Liver (tissue), 8 donors: ENCODE measurements at regions not wholly inside any gene's neighbourhood (a gene's known extent, or its start where the extent isn't known, plus 50 kb on each side); places are given as distances from the start of the nearest gene placed in this dataset.

Experiments used
- DNase-seq: peaks from one replicate; pipeline ENCODE4 v3.0.0-alpha.2; 2017; ENCODE audit warnings: low spot score
- H3K27ac ChIP-seq, 2 donors: one replicate each; pipeline ENCODE4 v1.7.0; 2013; ENCODE audit warnings: inconsistent platforms in 2 of 2, low read length in 2 of 2, control low read depth in 1 of 2, low read depth in 1 of 2, mild to moderate bottlenecking in 1 of 2
- H3K27me3 ChIP-seq, 4 donors: one replicate each; pipeline versions ENCODE4 v1.6.1 to v1.7.0; 2013; ENCODE audit warnings: low read length in 3 of 4, inconsistent platforms in 1 of 4, mild to moderate bottlenecking in 1 of 4, moderate library complexity in 1 of 4; ENCODE audit not compliant: control insufficient read depth in 4 of 4, insufficient read depth in 4 of 4
- H3K36me3 ChIP-seq, 4 donors: one replicate each; pipeline versions ENCODE4 v1.6.1 to v1.7.0; 2013; ENCODE audit warnings: low read length in 3 of 4, mild to moderate bottlenecking in 3 of 4, low read depth in 1 of 4, moderate library complexity in 1 of 4; ENCODE audit not compliant: control insufficient read depth in 4 of 4, insufficient read depth in 3 of 4
- H3K4me1 ChIP-seq, 4 donors: one replicate each; pipeline versions ENCODE4 v1.6.1 to v1.7.0; 2013; ENCODE audit warnings: low read length in 3 of 4, mild to moderate bottlenecking in 3 of 4, moderate library complexity in 1 of 4; ENCODE audit not compliant: control insufficient read depth in 4 of 4, insufficient read depth in 4 of 4
- H3K4me3 ChIP-seq, 3 donors: one replicate each; pipeline versions ENCODE4 v1.6.1 to v1.7.0; 2013; ENCODE audit warnings: low read length in 3 of 3, control low read depth in 1 of 3, low read depth in 1 of 3, mild to moderate bottlenecking in 1 of 3
- H3K9ac ChIP-seq, 2 donors: one replicate each; pipeline ENCODE4 v1.7.0; 2013; ENCODE audit warnings: low read length in 2 of 2, mild to moderate bottlenecking in 2 of 2, moderate library complexity in 2 of 2, control low read depth in 1 of 2, low read depth in 1 of 2
- H3K9me3 ChIP-seq, 4 donors: one replicate each; pipeline versions ENCODE4 v1.6.1 to v1.7.0; 2013; ENCODE audit warnings: low read length in 3 of 4; ENCODE audit not compliant: control insufficient read depth in 4 of 4
- ATF3 ChIP-seq: IDR thresholded peaks from 2 replicates; pipeline ENCODE4 v1.6.1; 2016; ENCODE audit warnings: antibody characterized with exemption
- EGR1 ChIP-seq, 2 donors: IDR thresholded peaks; 2 replicates each; pipeline ENCODE4 v1.6.1; 2016 to 2018; ENCODE audit warnings: antibody characterized with exemption in 2 of 2, low read depth in 2 of 2
- FOXA1 ChIP-seq: IDR thresholded peaks from 2 replicates; pipeline ENCODE4 v1.6.1; 2016; ENCODE audit warnings: antibody characterized with exemption
- FOXA2 ChIP-seq: IDR thresholded peaks from 2 replicates; pipeline ENCODE4 v1.6.1; 2016; ENCODE audit warnings: antibody characterized with exemption
- GABPA ChIP-seq, 2 donors: IDR thresholded peaks in 1 of 2; conservative IDR thresholded peaks in 1 of 2; 2 replicates each; pipeline ENCODE4 v1.6.1; 2016; ENCODE audit warnings: antibody characterized with exemption in 2 of 2, mild to moderate bottlenecking in 1 of 2, moderate library complexity in 1 of 2
- HNF4A ChIP-seq, 2 donors: conservative IDR thresholded peaks; 2 replicates each; pipeline ENCODE4 v1.6.1; 2016; ENCODE audit warnings: antibody characterized with exemption in 2 of 2, mild to moderate bottlenecking in 2 of 2
- HNF4G ChIP-seq: IDR thresholded peaks from 2 replicates; pipeline ENCODE4 v1.6.1; 2016; ENCODE audit warnings: antibody characterized with exemption
- JUND ChIP-seq, 2 donors: IDR thresholded peaks; 2 replicates each; pipeline ENCODE4 v1.6.1; 2016; ENCODE audit warnings: antibody characterized with exemption in 2 of 2
- NR2F2 ChIP-seq: IDR thresholded peaks from 2 replicates; pipeline ENCODE4 v1.6.1; 2016; ENCODE audit warnings: antibody characterized with exemption
- RAD21 ChIP-seq, 2 donors: IDR thresholded peaks; 2 replicates each; pipeline ENCODE4 v1.6.1; 2016; ENCODE audit warnings: antibody characterized with exemption in 2 of 2, mild to moderate bottlenecking in 2 of 2
- RXRA ChIP-seq, 2 donors: IDR thresholded peaks; 2 replicates each; pipeline ENCODE4 v1.6.1; 2017 to 2018; ENCODE audit warnings: antibody characterized with exemption in 2 of 2, mild to moderate bottlenecking in 1 of 2
- SP1 ChIP-seq: IDR thresholded peaks from 2 replicates; pipeline ENCODE4 v1.6.1; 2018; ENCODE audit warnings: antibody characterized with exemption, mild to moderate bottlenecking
- TAF1 ChIP-seq: conservative IDR thresholded peaks from 2 replicates; pipeline ENCODE4 v1.6.1; 2016; ENCODE audit warnings: antibody characterized with exemption, mild to moderate bottlenecking
- YY1 ChIP-seq: IDR thresholded peaks from 2 replicates; pipeline ENCODE4 v1.6.1; 2016; ENCODE audit warnings: antibody characterized with exemption, mild to moderate bottlenecking
- ZBTB33 ChIP-seq: IDR thresholded peaks from 2 replicates; pipeline ENCODE4 v1.6.1; 2016; ENCODE audit warnings: antibody characterized with exemption
- WGBS: extraction: QIAGEN DNeasy Blood & Tissue Kit; methylation state at CpG from one replicate; pipeline ENCODE4 v1.1.7; 2013; 5-methylcytosine and 5-hydroxymethylcytosine counted together
- TF ChIP-seq, protein P1 (sequence below): fragments of 150-350 bp; IDR thresholded peaks from 2 replicates; pipeline ENCODE4 v1.5.1; 2017; ENCODE audit warnings: improper control_type of control experiment, low read depth, low read length; ENCODE audit not compliant: missing input control
- TF ChIP-seq, protein P2 (sequence below): IDR thresholded peaks from 2 replicates; pipeline ENCODE4 v1.6.1; 2016; ENCODE audit warnings: antibody characterized with exemption
- TF ChIP-seq, protein P3 (sequence below): IDR thresholded peaks from 2 replicates; pipeline ENCODE4 v1.6.1; 2016; ENCODE audit warnings: antibody characterized with exemption, mild to moderate bottlenecking
- donor health status: healthy.
- donor health status: healthy.
- donor health status: healthy.
- donor health status: healthy.
- donor health status: healthy.

GRCh38 chr3:102686792-102687191 is 252.0 kb downstream of the ZPLD1 start:
- no peaks in the 10 kb centered on the region for H3K4me1 ChIP-seq
- H3K36me3 ChIP-seq, result no peaks in the 10 kb centered on the region
- 90% methylated on average over 2 of the region's 2 CpGs for WGBS
- H3K9me3 ChIP-seq, result no peaks in the 10 kb centered on the region
- no peak overlapping the region for H3K4me3 ChIP-seq
- H3K9ac ChIP-seq, result no peak overlapping the region
- TF ChIP-seq YY1 (no peak), SP1 (no peak)
- no peaks in the 10 kb centered on the region for H3K27me3 ChIP-seq
- no peak for DNase-seq
- H3K27ac ChIP-seq, result no peak overlapping the region

- DNase-seq, result no peak
- Histone ChIP-seq H3K9ac (no peak overlapping the region), H3K36me3 (no peaks in the 10 kb centered on the region), H3K9me3 (peaks cover 0 to 4% (median 1%) of the 10 kb centered on the region in 4 donors), H3K27me3 (no peaks in the 10 kb centered on the region), H3K4me1 (no peaks in the 10 kb centered on the region), H3K4me3 (no peak overlapping the region), H3K27ac (no peak overlapping the region)
- TF ChIP-seq FOXA2, result no peak
- WGBS, result 86% methylated on average over 4 of the region's 4 CpGs
Observed at GRCh38 chr3:102687851-102688555, 253.2 kb downstream of the ZPLD1 start.

GRCh38 chr3:102688556-102688930 is 253.7 kb downstream of the ZPLD1 start:
- WGBS, result 94% methylated on average over 1 of the region's 1 CpG
- Histone ChIP-seq H3K36me3 (no peaks in the 10 kb centered on the region), H3K4me1 (no peaks in the 10 kb centered on the region), H3K27me3 (no peaks in the 10 kb centered on the region), H3K9me3 (peaks cover 0 to 4% (median 1%) of the 10 kb centered on the region in 4 donors), H3K27ac (no peak overlapping the region), H3K4me3 (no peak overlapping the region), H3K9ac (no peak overlapping the region)
- no peak for DNase-seq
- no peak for TF ChIP-seq ATF3
- TF ChIP-seq EGR1 (IDR thresholded peaks at IDR 0.05; ENCODE audit: low read depth in 2 of 2), result no peak
- TF ChIP-seq TAF1, result no peak
- TF ChIP-seq RXRA (IDR thresholded peaks at IDR 0.05), result no peak
- TF ChIP-seq, protein P1, sequence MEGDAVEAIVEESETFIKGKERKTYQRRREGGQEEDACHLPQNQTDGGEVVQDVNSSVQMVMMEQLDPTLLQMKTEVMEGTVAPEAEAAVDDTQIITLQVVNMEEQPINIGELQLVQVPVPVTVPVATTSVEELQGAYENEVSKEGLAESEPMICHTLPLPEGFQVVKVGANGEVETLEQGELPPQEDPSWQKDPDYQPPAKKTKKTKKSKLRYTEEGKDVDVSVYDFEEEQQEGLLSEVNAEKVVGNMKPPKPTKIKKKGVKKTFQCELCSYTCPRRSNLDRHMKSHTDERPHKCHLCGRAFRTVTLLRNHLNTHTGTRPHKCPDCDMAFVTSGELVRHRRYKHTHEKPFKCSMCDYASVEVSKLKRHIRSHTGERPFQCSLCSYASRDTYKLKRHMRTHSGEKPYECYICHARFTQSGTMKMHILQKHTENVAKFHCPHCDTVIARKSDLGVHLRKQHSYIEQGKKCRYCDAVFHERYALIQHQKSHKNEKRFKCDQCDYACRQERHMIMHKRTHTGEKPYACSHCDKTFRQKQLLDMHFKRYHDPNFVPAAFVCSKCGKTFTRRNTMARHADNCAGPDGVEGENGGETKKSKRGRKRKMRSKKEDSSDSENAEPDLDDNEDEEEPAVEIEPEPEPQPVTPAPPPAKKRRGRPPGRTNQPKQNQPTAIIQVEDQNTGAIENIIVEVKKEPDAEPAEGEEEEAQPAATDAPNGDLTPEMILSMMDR, result no peak
- TF ChIP-seq GABPA (IDR thresholded peaks at IDR 0.05 in 1 of 2, conservative IDR thresholded peaks at IDR 0.05 in 1 of 2), result no peak
- TF ChIP-seq NR2F2, result no peak
- TF ChIP-seq ZBTB33, result no peak
- TF ChIP-seq YY1, result no peak
- TF ChIP-seq RAD21 (IDR thresholded peaks at IDR 0.05), result no peak
- TF ChIP-seq FOXA1, result no peak
- TF ChIP-seq, protein P2, sequence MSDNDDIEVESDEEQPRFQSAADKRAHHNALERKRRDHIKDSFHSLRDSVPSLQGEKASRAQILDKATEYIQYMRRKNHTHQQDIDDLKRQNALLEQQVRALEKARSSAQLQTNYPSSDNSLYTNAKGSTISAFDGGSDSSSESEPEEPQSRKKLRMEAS, result no peak
- TF ChIP-seq HNF4G, result no peak
- TF ChIP-seq, protein P3, sequence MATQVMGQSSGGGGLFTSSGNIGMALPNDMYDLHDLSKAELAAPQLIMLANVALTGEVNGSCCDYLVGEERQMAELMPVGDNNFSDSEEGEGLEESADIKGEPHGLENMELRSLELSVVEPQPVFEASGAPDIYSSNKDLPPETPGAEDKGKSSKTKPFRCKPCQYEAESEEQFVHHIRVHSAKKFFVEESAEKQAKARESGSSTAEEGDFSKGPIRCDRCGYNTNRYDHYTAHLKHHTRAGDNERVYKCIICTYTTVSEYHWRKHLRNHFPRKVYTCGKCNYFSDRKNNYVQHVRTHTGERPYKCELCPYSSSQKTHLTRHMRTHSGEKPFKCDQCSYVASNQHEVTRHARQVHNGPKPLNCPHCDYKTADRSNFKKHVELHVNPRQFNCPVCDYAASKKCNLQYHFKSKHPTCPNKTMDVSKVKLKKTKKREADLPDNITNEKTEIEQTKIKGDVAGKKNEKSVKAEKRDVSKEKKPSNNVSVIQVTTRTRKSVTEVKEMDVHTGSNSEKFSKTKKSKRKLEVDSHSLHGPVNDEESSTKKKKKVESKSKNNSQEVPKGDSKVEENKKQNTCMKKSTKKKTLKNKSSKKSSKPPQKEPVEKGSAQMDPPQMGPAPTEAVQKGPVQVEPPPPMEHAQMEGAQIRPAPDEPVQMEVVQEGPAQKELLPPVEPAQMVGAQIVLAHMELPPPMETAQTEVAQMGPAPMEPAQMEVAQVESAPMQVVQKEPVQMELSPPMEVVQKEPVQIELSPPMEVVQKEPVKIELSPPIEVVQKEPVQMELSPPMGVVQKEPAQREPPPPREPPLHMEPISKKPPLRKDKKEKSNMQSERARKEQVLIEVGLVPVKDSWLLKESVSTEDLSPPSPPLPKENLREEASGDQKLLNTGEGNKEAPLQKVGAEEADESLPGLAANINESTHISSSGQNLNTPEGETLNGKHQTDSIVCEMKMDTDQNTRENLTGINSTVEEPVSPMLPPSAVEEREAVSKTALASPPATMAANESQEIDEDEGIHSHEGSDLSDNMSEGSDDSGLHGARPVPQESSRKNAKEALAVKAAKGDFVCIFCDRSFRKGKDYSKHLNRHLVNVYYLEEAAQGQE, result no peak
- no peak for TF ChIP-seq FOXA2
- no peak for TF ChIP-seq HNF4A (conservative IDR thresholded peaks at IDR 0.05)
- TF ChIP-seq JUND (IDR thresholded peaks at IDR 0.05), result no peak
- TF ChIP-seq SP1, result no peak
